ENCODE measurements at regions not wholly inside any gene's neighbourhood (a gene's known extent, or its start where the extent isn't known, plus 50 kb on each side); places are given as distances from the start of the nearest gene placed in this dataset.

- TF ChIP-seq CTCF (IDR thresholded peaks at IDR 0.05 in 4 of 5, conservative IDR thresholded peaks at IDR 0.05 in 1 of 5), result no peak
- TF ChIP-seq POLR2A (IDR thresholded peaks at IDR 0.05), result no peak
These were observed 105.4 kb upstream of the SPRED2 start for GRCh38 chr2:65537651-65538385.
